GM12892 (cell line): ENCODE measurements at regions not wholly inside any gene's neighbourhood (a gene's known extent, or its start where the extent isn't known, plus 50 kb on each side); places are given as distances from the start of the nearest gene placed in this dataset.

Source experiments
- POLR2A ChIP-seq: IDR thresholded peaks from 2 replicates; pipeline ENCODE4 v1.6.1; 2011; ENCODE audit warnings: low read depth, low read length, control low read depth
- POLR2AphosphoS5 ChIP-seq: IDR thresholded peaks from 2 replicates; pipeline ENCODE4 v1.6.1; 2011; ENCODE audit warnings: low read depth, low read length, control low read depth
- TAF1 ChIP-seq: IDR thresholded peaks from 2 replicates; pipeline ENCODE4 v1.6.1; 2011; ENCODE audit warnings: low read depth, mild to moderate bottlenecking, control low read depth, low read length, borderline replicate concordance

DNA sequence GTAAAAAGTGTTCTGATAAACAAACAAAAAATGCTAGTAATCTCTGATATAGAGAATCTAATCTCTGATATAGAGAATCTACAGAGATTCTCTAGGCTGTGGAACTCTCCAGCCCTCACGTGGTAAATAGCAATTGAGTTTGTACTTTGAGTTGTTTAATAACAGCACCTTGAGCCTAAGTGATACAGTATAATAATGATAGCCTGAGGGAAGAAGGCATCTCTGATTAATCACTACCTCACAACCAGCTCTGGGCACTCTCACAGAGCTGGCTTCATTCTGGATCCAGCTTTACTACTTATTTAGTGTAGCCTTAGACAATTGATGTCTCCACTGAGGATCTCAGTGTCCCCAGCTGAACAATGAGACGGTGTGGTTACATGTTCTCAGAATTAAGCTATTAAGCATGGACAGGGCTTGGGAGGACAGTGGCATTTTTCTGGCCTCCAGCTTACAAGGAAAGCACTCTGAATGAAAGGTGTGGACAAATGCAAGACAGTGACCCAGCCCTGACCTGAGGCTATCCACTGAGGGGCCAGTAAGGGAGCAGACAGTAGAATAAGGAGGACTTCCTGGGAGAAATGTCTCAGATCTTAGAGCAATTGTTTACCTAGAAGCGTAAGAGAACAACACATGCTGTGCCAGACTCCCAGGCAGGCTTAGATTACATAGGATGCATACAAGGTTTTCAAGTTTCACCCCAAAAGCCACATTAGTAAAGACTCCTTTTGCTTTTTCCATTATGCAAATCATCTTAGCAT is 88.7 kb upstream of the DRD2 start:
- TF ChIP-seq TAF1, result no peak
- no peak for TF ChIP-seq POLR2A
- TF ChIP-seq POLR2AphosphoS5, result no peak
